ENCODE measurements at regions not wholly inside any gene's neighbourhood (a gene's known extent, or its start where the extent isn't known, plus 50 kb on each side); places are given as distances from the start of the nearest gene placed in this dataset.

- intact Hi-C loops (cut with DNase I, micrococcal nuclease): no loop called here
- no peaks in the 10 kb centered on the region for H3K4me1 ChIP-seq (ENCODE audit: low read depth)
- H3K9me3 ChIP-seq: peaks cover 7% of the 10 kb centered on the region
- H3K36me3 ChIP-seq (ENCODE audit: low read depth): no peaks in the 10 kb centered on the region
- TF ChIP-seq CTCF (IDR thresholded peaks at IDR 0.05): no peak
- no peak overlapping the region for H3K4me3 ChIP-seq
- ATAC-seq (no peak), DNase-seq (no peak)
Observed at GRCh38 chr18:61281431-61281830, 51.8 kb upstream of the CDH20 start.

- Histone ChIP-seq H3K9me3 (peaks cover 7% of the 10 kb centered on the region), H3K4me1 (ENCODE audit: low read depth) (no peaks in the 10 kb centered on the region), H3K4me3 (no peak overlapping the region), H3K36me3 (ENCODE audit: low read depth) (no peaks in the 10 kb centered on the region)
- DNase-seq (no peak), ATAC-seq (no peak)
- TF ChIP-seq CTCF (IDR thresholded peaks at IDR 0.05): no peak
- intact Hi-C loops (cut with DNase I, micrococcal nuclease): no loop called here
Observed at GRCh38 chr18:61282926-61283325, 50.3 kb upstream of the CDH20 start.

Measured in mucosa of descending colon (tissue), 3 donors.